Mesendoderm (in vitro differentiated cells): ENCODE measurements at regions not wholly inside any gene's neighbourhood (a gene's known extent, or its start where the extent isn't known, plus 50 kb on each side); places are given as distances from the start of the nearest gene placed in this dataset.

Experiments
- DNase-seq: peaks from one replicate; pipeline ENCODE4 v3.0.0; 2013
- H2AK5ac ChIP-seq: 2 replicates; pipeline ENCODE4 v1.6.1; 2013; ENCODE audit warnings: low read length, inconsistent platforms
- H2BK120ac ChIP-seq: 2 replicates; pipeline ENCODE4 v1.6.1; 2013; ENCODE audit warnings: low read depth, mild to moderate bottlenecking, low read length, moderate library complexity, mixed read lengths
- H2BK15ac ChIP-seq: replicated peaks from 2 replicates; pipeline ENCODE4 v1.6.1; 2013; ENCODE audit warnings: low read depth, mild to moderate bottlenecking, moderate library complexity
- H2BK5ac ChIP-seq: 2 replicates; pipeline ENCODE4 v1.6.1; 2013; ENCODE audit warnings: low read length, inconsistent platforms
- H3K18ac ChIP-seq: 2 replicates; pipeline ENCODE4 v1.6.1; 2013; ENCODE audit warnings: mild to moderate bottlenecking, low read length, mixed read lengths
- H3K23ac ChIP-seq: one replicate; pipeline ENCODE4 v1.6.1; 2013; ENCODE audit warnings: low read length
- H3K27ac ChIP-seq: 2 replicates; pipeline ENCODE4 v1.5.1; 2013; ENCODE audit warnings: low read depth, mild to moderate bottlenecking, inconsistent platforms, low read length, moderate library complexity
- H3K27me3 ChIP-seq: 2 replicates; pipeline ENCODE4 v1.6.1; 2013; ENCODE audit warnings: low read length, control low read depth, mild to moderate bottlenecking, inconsistent platforms; ENCODE audit not compliant: insufficient read depth, poor library complexity
- H3K36me3 ChIP-seq: 2 replicates; pipeline ENCODE4 v1.6.1; 2013; ENCODE audit warnings: low read length, inconsistent platforms; ENCODE audit not compliant: control insufficient read depth, insufficient read depth
- H3K4ac ChIP-seq: one replicate; pipeline ENCODE4 v1.6.1; 2013; ENCODE audit warnings: low read depth, mild to moderate bottlenecking, low read length, moderate library complexity
- H3K4me1 ChIP-seq: 2 replicates; pipeline ENCODE4 v1.6.1; 2013; ENCODE audit warnings: low read depth, low read length, inconsistent platforms; ENCODE audit not compliant: control insufficient read depth
- H3K4me2 ChIP-seq: 2 replicates; pipeline ENCODE4 v1.6.1; 2013; ENCODE audit warnings: low read length
- H3K4me3 ChIP-seq: 2 replicates; pipeline ENCODE4 v1.5.1; 2013; ENCODE audit warnings: mild to moderate bottlenecking, low read length
- H3K56ac ChIP-seq: one replicate; pipeline ENCODE4 v1.6.1; 2013; ENCODE audit warnings: low read length
- H3K79me1 ChIP-seq: 2 replicates; pipeline ENCODE4 v1.6.1; 2013; ENCODE audit warnings: low read length, inconsistent platforms
- H3K79me2 ChIP-seq: 2 replicates; pipeline ENCODE4 v1.6.1; 2013; ENCODE audit warnings: mild to moderate bottlenecking, low read length; ENCODE audit not compliant: control insufficient read depth, insufficient read depth
- H3K9ac ChIP-seq: 2 replicates; pipeline ENCODE4 v1.6.1; 2013; ENCODE audit warnings: low read length, inconsistent platforms
- H4K5ac ChIP-seq: one replicate; pipeline ENCODE4 v1.6.1; 2013; ENCODE audit warnings: low read length
- H4K8ac ChIP-seq: one replicate; pipeline ENCODE4 v1.6.1; 2013; ENCODE audit warnings: low read depth, mild to moderate bottlenecking, control low read depth, low read length, moderate library complexity
- WGBS: extraction: QIAGEN DNeasy Blood & Tissue Kit; methylation state at CpG from one replicate; pipeline ENCODE4 v1.1.7; 2013; ENCODE audit warnings: low lambda C conversion rate, missing lambda C conversion rate; ENCODE audit not compliant: insufficient coverage; ENCODE audit errors: extremely low coverage; 5-methylcytosine and 5-hydroxymethylcytosine counted together

DNA sequence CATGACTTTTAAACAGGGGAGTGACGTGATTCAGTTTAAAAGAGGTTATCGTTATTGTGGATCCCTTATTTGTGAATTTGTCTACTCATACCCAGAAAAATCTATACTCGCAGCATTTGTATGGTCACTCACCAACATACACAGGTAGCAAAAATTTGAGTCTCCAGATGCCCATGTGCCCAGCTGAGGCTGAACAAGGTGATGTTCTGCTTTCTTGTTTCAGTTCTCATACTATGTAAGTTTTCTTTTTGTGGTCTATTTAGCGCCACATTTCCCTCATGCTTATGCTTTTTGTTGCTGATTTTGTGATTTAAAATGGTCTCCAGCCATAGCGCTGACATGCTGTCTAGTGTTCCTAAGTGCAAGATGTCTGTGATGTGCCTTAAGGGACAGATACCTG is 312.9 kb upstream of the SEMA3A start:
- no peak overlapping the region for H3K18ac ChIP-seq
- no peak overlapping the region for H4K8ac ChIP-seq
- H3K79me1 ChIP-seq, result no peaks in the 10 kb centered on the region
- no peak overlapping the region for H2BK120ac ChIP-seq
- H2BK15ac ChIP-seq, result no peak overlapping the region
- no peaks in the 10 kb centered on the region for H3K4me1 ChIP-seq
- H3K4me2 ChIP-seq, result no peak overlapping the region
- H2AK5ac ChIP-seq, result no peak overlapping the region
- no peak overlapping the region for H2BK5ac ChIP-seq
- H3K4me3 ChIP-seq, result no peak overlapping the region
- no CpG with 5 or more reads among the region's 5 CpGs for WGBS
- no peaks in the 10 kb centered on the region for H3K79me2 ChIP-seq
- no peak overlapping the region for H3K27ac ChIP-seq
- H3K4ac ChIP-seq, result no peak overlapping the region
- no peaks in the 10 kb centered on the region for H3K36me3 ChIP-seq
- no peak overlapping the region for H3K9ac ChIP-seq
- no peaks in the 10 kb centered on the region for H3K27me3 ChIP-seq
- H3K56ac ChIP-seq, result no peak overlapping the region
- H4K5ac ChIP-seq, result no peak overlapping the region
- no peak for DNase-seq
- H3K23ac ChIP-seq, result no peak overlapping the region

DNA sequence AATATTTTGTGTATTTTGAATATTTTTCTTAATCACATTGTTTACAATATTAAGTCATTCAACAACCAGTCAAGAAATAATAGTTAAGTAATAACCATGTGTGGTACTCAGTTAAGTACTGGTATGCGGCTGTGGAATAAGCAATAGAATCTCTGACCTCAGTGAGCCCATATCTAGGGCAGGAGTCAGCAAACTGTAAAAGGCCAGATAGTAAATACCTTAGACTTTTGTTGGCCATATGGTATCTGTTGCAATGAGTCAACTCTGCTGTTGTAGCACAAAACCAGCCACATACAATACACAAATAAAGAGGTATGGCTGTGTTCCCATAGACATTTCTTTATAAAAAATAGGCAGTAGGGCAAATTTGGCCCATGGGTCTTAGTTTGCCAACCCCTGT is 311.6 kb upstream of the SEMA3A start:
- Histone ChIP-seq H3K4me3 (no peak overlapping the region), H4K8ac (no peak overlapping the region), H2BK120ac (no peak overlapping the region), H3K23ac (no peak overlapping the region), H3K18ac (no peak overlapping the region), H3K4me1 (no peaks in the 10 kb centered on the region), H3K4me2 (no peak overlapping the region), H2BK5ac (no peak overlapping the region), H3K79me2 (no peaks in the 10 kb centered on the region), H3K27me3 (no peaks in the 10 kb centered on the region), H2BK15ac (no peak overlapping the region), H3K27ac (no peak overlapping the region), H2AK5ac (no peak overlapping the region), H3K79me1 (no peaks in the 10 kb centered on the region), H4K5ac (no peak overlapping the region), H3K9ac (no peak overlapping the region), H3K56ac (no peak overlapping the region), H3K4ac (no peak overlapping the region), H3K36me3 (no peaks in the 10 kb centered on the region)
- WGBS, result no CpG with 5 or more reads among the region's 1 CpG
- DNase-seq, result no peak

DNA sequence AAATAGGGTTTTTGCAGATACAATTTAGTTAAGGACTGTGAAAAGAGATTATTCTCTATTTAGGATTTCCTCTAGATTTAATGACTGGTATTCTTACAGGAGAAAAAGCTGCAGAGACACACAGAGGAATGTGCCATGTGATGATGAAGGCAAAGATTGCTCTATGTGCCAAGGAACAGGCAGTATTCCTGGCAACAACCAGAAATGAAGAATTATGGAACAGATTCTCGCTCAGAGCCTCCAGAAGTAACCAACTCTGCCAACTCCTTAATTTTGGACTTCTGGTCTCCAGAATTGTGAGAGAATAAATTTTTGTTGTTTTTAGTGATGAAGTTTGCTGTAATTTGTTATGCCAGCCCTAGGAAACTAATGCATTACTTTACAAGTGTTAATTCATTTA is 307.6 kb upstream of the SEMA3A start:
- Histone ChIP-seq H3K4me3 (no peak overlapping the region), H4K5ac (no peak overlapping the region), H3K79me1 (no peaks in the 10 kb centered on the region), H3K4ac (no peak overlapping the region), H3K9ac (no peak overlapping the region), H2BK15ac (no peak overlapping the region), H3K4me1 (no peaks in the 10 kb centered on the region), H3K79me2 (no peaks in the 10 kb centered on the region), H4K8ac (no peak overlapping the region), H2BK120ac (no peak overlapping the region), H3K27me3 (no peaks in the 10 kb centered on the region), H2BK5ac (no peak overlapping the region), H3K4me2 (no peak overlapping the region), H3K18ac (no peak overlapping the region), H3K27ac (no peak overlapping the region), H3K23ac (no peak overlapping the region), H2AK5ac (no peak overlapping the region), H3K36me3 (no peaks in the 10 kb centered on the region), H3K56ac (no peak overlapping the region)
- DNase-seq, result no peak
- WGBS, result no CpG with 5 or more reads among the region's 1 CpG

DNA sequence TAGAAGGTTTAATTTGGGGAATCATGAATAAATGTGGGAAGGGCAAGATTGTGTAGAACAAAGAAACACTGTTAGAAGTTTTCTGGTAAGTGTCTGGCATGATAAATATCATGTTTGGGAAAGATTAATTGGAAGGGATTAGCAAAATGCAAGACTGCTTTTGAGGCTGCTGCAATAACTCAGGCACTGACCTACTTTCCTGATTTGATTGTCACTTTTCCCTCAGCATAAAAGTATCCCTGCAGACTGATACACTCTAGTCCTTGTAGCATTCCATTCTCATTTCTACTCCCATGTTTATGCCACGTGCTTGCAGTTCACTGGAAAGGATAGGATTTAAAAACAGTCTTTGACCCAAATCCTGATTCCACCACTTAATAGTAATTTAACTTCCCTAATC is 303.3 kb upstream of the SEMA3A start:
- Histone ChIP-seq H3K4me1 (no peaks in the 10 kb centered on the region), H3K4me2 (no peak overlapping the region), H3K27ac (no peak overlapping the region), H3K9ac (no peak overlapping the region), H2BK120ac (no peak overlapping the region), H3K56ac (no peak overlapping the region), H4K5ac (no peak overlapping the region), H3K79me1 (no peaks in the 10 kb centered on the region), H3K79me2 (no peaks in the 10 kb centered on the region), H2BK5ac (no peak overlapping the region), H2AK5ac (no peak overlapping the region), H3K36me3 (no peaks in the 10 kb centered on the region), H2BK15ac (no peak overlapping the region), H3K18ac (no peak overlapping the region), H3K27me3 (no peaks in the 10 kb centered on the region), H3K4ac (no peak overlapping the region), H4K8ac (no peak overlapping the region), H3K23ac (no peak overlapping the region), H3K4me3 (no peak overlapping the region)
- no peak for DNase-seq
- whole genome bisulfite sequencing, result no CpG with 5 or more reads among the region's 1 CpG

DNA sequence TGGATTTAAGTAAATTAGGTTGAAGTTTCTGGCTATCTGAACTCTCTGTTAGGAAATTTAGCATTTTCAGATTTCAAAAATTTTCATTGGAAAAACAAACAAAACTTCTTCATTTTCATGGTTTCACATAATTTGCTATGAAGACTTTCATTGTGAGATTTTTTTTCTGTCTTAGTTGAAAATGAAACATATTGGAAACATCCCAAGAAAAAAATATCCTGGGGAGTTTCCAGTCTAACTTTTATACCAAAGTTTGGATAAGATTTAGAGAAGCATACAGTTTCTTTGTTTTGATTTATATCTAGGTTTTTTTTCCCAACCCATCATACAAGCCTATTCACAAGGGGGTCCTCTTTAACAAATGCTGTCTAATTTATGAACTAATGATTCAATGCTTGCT is 300.5 kb upstream of the SEMA3A start:
- no peak overlapping the region for H3K4me3 ChIP-seq
- H3K79me2 ChIP-seq, result no peaks in the 10 kb centered on the region
- no peak overlapping the region for H3K4me2 ChIP-seq
- H3K56ac ChIP-seq, result no peak overlapping the region
- no peak for DNase-seq
- no peak overlapping the region for H2BK15ac ChIP-seq
- H2BK5ac ChIP-seq, result no peak overlapping the region
- H3K4ac ChIP-seq, result no peak overlapping the region
- no peaks in the 10 kb centered on the region for H3K4me1 ChIP-seq
- H3K18ac ChIP-seq, result no peak overlapping the region
- H3K27me3 ChIP-seq, result no peaks in the 10 kb centered on the region
- H3K9ac ChIP-seq, result no peak overlapping the region
- no peak overlapping the region for H3K23ac ChIP-seq
- H2AK5ac ChIP-seq, result no peak overlapping the region
- H2BK120ac ChIP-seq, result no peak overlapping the region
- H3K27ac ChIP-seq, result no peak overlapping the region
- no peaks in the 10 kb centered on the region for H3K36me3 ChIP-seq
- H4K5ac ChIP-seq, result no peak overlapping the region
- H4K8ac ChIP-seq, result no peak overlapping the region
- no peaks in the 10 kb centered on the region for H3K79me1 ChIP-seq

DNA sequence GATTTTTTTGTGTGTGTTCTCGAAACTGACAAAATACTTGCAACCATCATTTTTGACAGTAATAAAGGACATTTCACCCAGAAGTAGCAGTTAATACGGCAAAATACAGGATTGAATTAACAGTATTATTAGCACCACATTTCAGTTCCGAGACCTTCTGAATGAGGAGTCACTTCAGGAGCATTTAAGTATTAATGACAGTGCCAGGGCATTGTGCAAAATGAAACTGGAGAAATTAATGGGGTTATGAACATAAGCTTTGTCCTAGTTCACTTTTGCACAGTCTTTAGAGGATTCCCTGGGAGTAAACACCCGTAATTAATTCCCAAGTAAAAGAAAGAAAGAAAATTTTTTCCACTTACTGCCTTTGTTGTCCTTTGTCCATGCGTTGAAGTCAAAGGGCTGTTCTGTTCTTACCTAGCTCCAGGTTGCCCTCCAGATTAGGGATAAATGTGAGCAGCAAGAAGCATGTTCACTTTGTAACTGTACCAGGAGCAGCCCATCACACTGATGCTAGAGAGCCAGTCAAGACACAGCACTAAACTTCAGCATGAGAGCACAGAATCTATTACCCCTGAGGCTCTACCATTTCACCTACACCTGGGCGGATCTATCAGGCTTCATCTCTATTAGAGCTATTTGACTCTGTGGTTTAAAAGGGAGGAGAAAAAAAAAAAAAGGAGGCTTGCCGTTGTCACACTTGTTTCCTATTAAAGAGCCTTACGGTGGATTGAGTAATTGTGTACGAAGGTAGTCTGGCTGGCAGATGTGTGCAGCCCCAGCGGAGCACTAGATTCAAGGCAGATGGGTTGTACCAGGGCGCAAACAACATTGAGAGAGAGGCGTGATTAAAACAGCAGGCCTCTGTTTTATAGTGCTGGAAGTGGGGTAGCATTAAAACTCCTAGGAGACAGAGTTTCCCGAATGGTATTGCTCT is 297.8 kb upstream of the SEMA3A start:
- no peak overlapping the region for H2BK5ac ChIP-seq
- no peaks in the 10 kb centered on the region for H3K79me1 ChIP-seq
- no peak overlapping the region for H3K9ac ChIP-seq
- WGBS, result no CpG with 5 or more reads among the region's 13 CpGs
- H3K4me2 ChIP-seq, result no peak overlapping the region
- no peak overlapping the region for H2BK120ac ChIP-seq
- H4K8ac ChIP-seq, result peak overlapping the region; percentile 76
- no peak overlapping the region for H3K27ac ChIP-seq
- H4K5ac ChIP-seq, result no peak overlapping the region
- no peaks in the 10 kb centered on the region for H3K79me2 ChIP-seq
- peak overlapping the region; percentile 16 for H3K4ac ChIP-seq
- no peaks in the 10 kb centered on the region for H3K27me3 ChIP-seq
- DNase-seq, result no peak
- H3K36me3 ChIP-seq, result no peaks in the 10 kb centered on the region
- no peak overlapping the region for H3K23ac ChIP-seq
- no peak overlapping the region for H3K56ac ChIP-seq
- H3K4me1 ChIP-seq, result no peaks in the 10 kb centered on the region
- H2BK15ac ChIP-seq, result no peak overlapping the region
- H3K18ac ChIP-seq, result peak overlapping the region; percentile 41
- H3K4me3 ChIP-seq, result no peak overlapping the region
- H2AK5ac ChIP-seq, result no peak overlapping the region
